AG10803 (cell line): ENCODE measurements at regions not wholly inside any gene's neighbourhood (a gene's known extent, or its start where the extent isn't known, plus 50 kb on each side); places are given as distances from the start of the nearest gene placed in this dataset.

Experiments
- DNase-seq: peaks from one replicate; pipeline ENCODE4 v3.0.0; 2010; ENCODE audit warnings: low read depth
- H3K4me3 ChIP-seq: 2 replicates; pipeline ENCODE4 v1.5.1; 2011; ENCODE audit warnings: mild to moderate bottlenecking, low read length, control low read depth
- TF ChIP-seq, protein P1 (sequence below): conservative IDR thresholded peaks from 2 replicates; pipeline ENCODE4 v1.5.1; 2011; ENCODE audit warnings: mild to moderate bottlenecking, low read length, control low read depth, inconsistent platforms

DNA sequence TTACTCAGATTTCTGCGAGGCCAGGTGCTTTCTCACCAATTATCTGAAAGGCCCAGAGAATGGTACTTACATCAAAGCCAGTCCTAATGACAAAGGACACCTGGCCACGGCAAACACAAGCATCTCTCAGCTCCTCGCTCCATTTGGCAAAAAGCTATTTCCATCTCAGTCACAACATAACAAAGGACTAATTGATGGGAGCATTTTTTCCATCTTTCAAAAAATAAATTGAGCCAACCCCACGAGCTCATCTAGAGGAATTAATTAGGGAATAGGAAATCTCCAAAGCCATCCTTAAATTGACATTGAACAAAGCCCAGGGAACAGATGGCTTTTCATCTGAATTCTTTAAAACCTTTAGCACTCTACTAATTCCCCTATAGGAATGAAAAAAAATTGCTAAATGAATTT, 236.7 kb downstream of the HAO1 start:
- no peak overlapping the region for H3K4me3 ChIP-seq
- DNase-seq = no peak
- TF ChIP-seq, protein P1, sequence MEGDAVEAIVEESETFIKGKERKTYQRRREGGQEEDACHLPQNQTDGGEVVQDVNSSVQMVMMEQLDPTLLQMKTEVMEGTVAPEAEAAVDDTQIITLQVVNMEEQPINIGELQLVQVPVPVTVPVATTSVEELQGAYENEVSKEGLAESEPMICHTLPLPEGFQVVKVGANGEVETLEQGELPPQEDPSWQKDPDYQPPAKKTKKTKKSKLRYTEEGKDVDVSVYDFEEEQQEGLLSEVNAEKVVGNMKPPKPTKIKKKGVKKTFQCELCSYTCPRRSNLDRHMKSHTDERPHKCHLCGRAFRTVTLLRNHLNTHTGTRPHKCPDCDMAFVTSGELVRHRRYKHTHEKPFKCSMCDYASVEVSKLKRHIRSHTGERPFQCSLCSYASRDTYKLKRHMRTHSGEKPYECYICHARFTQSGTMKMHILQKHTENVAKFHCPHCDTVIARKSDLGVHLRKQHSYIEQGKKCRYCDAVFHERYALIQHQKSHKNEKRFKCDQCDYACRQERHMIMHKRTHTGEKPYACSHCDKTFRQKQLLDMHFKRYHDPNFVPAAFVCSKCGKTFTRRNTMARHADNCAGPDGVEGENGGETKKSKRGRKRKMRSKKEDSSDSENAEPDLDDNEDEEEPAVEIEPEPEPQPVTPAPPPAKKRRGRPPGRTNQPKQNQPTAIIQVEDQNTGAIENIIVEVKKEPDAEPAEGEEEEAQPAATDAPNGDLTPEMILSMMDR = no peak

DNA sequence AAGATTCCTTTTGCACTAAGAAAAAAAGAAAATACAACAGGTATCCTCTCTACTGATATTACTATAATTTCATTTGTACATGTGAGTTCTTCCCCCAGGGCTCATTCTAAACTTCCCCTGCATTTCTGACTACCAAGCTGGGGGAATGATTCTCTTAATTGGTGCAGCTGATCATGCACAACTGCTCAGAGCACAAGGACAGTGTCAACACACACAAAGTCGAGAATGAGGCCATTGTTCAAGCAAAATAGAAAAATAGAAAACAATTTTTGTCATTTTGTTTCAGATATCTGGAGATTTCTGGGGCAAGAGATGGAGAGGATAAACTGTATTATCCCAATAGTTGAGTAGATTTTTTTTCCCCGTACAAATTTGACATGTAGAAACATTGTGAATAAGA, 236.3 kb downstream of the HAO1 start:
- no peak for DNase-seq
- TF ChIP-seq, protein P1 = no peak
- no peak overlapping the region for H3K4me3 ChIP-seq

DNA sequence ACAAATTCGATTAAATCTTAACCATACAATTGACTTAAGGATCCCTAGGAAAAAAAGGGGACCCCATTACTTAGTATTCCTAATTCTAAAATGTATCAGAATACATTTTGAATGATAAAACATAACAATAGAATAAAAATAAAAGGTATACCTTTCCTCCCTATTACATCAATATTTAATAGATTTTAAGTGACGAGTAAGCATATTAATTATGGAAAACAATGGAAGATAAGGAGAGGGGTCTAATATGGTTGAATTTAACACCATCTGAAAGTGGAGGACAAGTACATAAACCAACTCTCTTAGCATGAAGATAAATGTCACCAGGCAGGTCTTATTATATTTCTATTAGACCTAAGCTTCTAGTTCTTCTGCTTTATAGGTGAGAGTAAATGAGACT, 232.1 kb downstream of the HAO1 start:
- H3K4me3 ChIP-seq = no peak overlapping the region
- no peak for DNase-seq
- TF ChIP-seq, protein P1 = no peak

DNA sequence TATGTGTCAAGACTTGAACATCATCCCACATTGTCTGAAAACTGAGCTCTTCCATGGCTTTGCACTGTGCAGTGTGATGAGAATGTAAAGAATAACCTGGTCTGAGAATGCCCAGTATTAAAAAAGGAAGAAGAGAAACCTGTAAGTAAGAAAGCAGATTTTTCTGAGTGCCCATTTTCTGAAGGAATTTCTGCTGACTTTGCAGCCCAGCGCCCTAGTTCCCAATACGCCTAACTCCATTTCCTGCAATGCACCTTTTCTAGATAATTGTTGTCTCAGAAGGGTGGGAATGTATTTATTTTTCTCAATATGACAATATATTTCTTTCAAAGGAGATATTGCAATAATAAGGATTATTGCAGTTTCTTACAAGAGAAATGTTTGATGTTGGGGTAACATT, 231.5 kb downstream of the HAO1 start:
- H3K4me3 ChIP-seq = no peak overlapping the region
- no peak for DNase-seq
- TF ChIP-seq, protein P1 = no peak

DNA sequence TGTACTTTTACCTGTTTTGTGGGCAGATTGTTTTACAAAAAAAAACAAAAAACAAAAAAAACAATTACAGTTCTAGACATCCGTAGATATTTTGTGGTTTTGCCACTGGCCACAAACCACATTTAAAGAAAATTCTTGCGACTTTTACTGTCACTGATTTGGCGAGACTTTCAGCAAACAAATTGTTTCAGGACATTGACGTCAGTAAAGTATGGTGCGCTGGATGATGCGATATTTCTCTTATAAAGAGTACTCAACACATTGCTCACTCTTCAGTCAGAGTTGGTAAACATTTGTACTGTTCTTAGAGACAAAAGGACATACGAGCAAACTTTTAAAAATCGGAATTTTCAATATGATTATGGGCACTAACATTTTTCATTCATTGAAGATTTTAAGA, 229.8 kb downstream of the HAO1 start:
- TF ChIP-seq, protein P1 = no peak
- DNase-seq = no peak
- no peak overlapping the region for H3K4me3 ChIP-seq

DNA sequence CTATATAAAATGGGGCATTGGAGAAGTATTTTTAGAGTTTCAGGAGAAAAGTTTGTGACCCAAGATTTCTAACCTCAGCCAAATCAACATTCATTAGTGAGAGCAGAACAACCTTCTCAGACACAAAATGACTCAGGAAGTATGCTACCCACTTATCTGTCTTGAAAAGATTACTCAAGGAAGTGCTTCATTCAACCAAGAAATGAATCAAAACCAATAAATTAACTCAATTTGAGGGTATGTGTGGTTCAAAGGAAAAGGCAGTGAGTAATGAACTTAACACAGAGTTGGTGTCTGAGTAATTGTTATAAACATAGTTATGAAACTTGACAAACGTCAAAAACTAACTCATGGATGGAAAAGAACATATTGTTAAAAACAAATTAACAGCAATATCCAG, 227.6 kb downstream of the HAO1 start:
- no peak for DNase-seq
- H3K4me3 ChIP-seq = no peak overlapping the region

DNA sequence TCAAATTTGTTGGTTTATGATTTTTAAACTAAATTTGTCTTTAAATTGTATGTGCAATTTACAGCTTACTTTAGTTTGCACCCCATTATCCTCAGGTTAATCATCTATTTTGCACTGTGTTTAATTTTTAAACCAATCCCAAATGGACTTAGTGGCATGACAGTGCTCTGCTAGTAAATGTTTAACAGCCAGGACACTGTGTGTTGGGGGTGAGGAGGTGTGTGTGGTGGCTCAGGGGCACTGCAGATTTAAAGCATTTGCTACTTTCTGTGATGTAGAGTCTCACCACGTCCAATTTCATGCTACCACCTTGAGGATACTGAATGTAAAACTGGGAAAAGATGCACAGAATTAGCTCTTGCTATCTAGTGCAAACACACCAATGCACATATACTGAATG, 225.7 kb downstream of the HAO1 start:
- H3K4me3 ChIP-seq = no peak overlapping the region
- no peak for DNase-seq
- TF ChIP-seq, protein P1 = no peak

More for the DNA sequence above, 227.6 kb downstream of the HAO1 start:
- TF ChIP-seq, protein P1 = no peak
